Brain microvascular endothelial cell (primary cell): ENCODE measurements at regions not wholly inside any gene's neighbourhood (a gene's known extent, or its start where the extent isn't known, plus 50 kb on each side); places are given as distances from the start of the nearest gene placed in this dataset.

Experiments used
- DNase-seq: peaks from one replicate; pipeline ENCODE4 v3.0.0-alpha.2; 2020
- H3K27ac ChIP-seq: fragments of 250-450 bp; sonication (Bioruptor Pico); 2 replicates; pipeline ENCODE4 v1.5.1; 2020; ENCODE audit warnings: mild to moderate bottlenecking, moderate library complexity
- H3K27me3 ChIP-seq: fragments of 250-450 bp; sonication (Bioruptor Pico); replicated peaks from 2 replicates; pipeline ENCODE4 v1.5.1; 2020; ENCODE audit warnings: mild to moderate bottlenecking
- H3K36me3 ChIP-seq: fragments of 250-450 bp; sonication (Bioruptor Pico); replicated peaks from 2 replicates; pipeline ENCODE4 v1.5.1; 2020; ENCODE audit warnings: mild to moderate bottlenecking
- H3K4me3 ChIP-seq: 2 replicates; pipeline ENCODE4 v1.5.1; 2011; ENCODE audit warnings: low read depth, mild to moderate bottlenecking, control low read depth, low read length, moderate library complexity
- in situ Hi-C: cut with HindIII; loops from 2 replicates; pipeline ENCODE4 v1.10.0; 2017; ENCODE audit warnings: low sequenced_read_pairs, low pct_ligation_motif_present
- TF ChIP-seq, protein P1 (sequence below): IDR thresholded peaks from 2 replicates; pipeline ENCODE4 v1.5.1; 2011; ENCODE audit warnings: low read depth, mild to moderate bottlenecking, moderate library complexity, low read length, control low read depth, inconsistent platforms; ENCODE audit errors: missing control alignments

DNA sequence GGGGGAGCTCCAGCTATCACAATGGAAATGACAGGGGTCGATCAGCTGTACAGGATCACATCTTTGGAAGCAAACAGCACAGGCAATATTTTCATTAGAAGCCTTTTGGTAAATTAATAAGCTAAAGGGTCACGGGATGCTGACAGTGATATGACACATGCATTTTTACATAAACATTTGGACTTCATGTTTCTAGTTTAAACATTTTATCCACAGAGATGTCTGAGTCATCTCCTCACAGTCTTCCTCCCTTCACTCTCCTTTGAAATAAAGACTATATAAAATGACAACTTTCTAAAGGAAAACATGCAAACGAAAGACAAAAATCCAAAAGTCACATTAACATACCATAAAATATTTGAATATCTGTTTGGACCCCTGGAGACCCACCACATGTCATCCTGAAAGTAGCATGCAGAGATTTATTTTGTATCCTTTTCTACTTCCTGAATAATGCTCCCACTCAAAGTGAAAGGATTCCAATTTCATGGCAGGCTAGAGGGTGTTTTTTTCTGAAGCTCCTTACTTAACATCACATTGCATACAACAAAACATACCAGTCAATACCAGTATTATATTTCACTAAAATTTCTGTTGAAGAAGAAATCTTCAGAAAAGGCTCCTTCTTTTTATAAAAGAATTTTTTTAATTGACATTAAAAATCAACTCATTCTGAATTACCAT, 200.1 kb upstream of the PPARGC1A start:
- TF ChIP-seq, protein P1, sequence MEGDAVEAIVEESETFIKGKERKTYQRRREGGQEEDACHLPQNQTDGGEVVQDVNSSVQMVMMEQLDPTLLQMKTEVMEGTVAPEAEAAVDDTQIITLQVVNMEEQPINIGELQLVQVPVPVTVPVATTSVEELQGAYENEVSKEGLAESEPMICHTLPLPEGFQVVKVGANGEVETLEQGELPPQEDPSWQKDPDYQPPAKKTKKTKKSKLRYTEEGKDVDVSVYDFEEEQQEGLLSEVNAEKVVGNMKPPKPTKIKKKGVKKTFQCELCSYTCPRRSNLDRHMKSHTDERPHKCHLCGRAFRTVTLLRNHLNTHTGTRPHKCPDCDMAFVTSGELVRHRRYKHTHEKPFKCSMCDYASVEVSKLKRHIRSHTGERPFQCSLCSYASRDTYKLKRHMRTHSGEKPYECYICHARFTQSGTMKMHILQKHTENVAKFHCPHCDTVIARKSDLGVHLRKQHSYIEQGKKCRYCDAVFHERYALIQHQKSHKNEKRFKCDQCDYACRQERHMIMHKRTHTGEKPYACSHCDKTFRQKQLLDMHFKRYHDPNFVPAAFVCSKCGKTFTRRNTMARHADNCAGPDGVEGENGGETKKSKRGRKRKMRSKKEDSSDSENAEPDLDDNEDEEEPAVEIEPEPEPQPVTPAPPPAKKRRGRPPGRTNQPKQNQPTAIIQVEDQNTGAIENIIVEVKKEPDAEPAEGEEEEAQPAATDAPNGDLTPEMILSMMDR: peak; percentile 41
- Histone ChIP-seq H3K27ac (peak overlapping the region; percentile 12), H3K27me3 (no peaks in the 10 kb centered on the region), H3K4me3 (peak overlapping the region; percentile 10), H3K36me3 (no peaks in the 10 kb centered on the region)
- peak; percentile 25 for DNase-seq
- in situ Hi-C loops: no loop called here

- TF ChIP-seq, protein P1: no peak
- Histone ChIP-seq H3K27me3 (no peaks in the 10 kb centered on the region), H3K27ac (no peak overlapping the region), H3K4me3 (no peak overlapping the region), H3K36me3 (no peaks in the 10 kb centered on the region)
- in situ Hi-C loops: no loop called here
- DNase-seq: no peak
Measured at GRCh38 chr4:24080871-24081270, 191.0 kb upstream of the PPARGC1A start.

DNA sequence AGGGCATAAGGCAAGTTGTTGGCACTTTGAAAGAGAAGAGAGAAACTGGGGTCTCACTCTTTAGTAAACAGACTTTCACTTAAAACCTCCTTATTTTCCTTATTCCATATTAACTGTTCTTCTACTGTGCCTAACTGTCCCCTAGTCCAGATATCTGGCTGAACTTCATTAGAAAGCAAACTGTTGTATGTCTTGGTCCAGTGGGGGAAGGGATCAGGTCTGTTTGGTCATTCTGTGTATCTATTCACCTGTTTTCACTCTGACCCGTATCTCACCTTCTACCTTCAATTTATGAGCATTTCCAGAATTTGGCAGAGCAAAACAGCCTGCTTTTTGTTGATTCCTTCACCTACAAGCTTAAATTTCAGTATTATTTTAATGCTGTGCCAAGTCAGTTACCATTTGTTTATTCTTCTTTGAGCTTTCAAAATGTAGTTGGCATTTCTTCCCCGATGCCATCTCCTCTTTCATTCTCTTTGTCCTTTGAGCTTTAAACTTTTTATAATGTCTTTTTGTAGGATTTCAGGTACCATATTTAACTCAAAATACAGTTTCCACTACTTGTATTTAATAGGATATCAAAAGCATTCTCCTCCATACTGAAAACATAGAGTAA, 188.6 kb upstream of the PPARGC1A start:
- no peak for DNase-seq
- TF ChIP-seq, protein P1: no peak
- H3K27ac ChIP-seq: no peak overlapping the region
- no peaks in the 10 kb centered on the region for H3K27me3 ChIP-seq
- no peaks in the 10 kb centered on the region for H3K36me3 ChIP-seq
- in situ Hi-C loops: no loop called here
- no peak overlapping the region for H3K4me3 ChIP-seq

- Histone ChIP-seq H3K36me3 (no peaks in the 10 kb centered on the region), H3K4me3 (no peak overlapping the region)
- DNase-seq: no peak
Measured at GRCh38 chr4:24076811-24077210, 187.0 kb upstream of the PPARGC1A start.

DNA sequence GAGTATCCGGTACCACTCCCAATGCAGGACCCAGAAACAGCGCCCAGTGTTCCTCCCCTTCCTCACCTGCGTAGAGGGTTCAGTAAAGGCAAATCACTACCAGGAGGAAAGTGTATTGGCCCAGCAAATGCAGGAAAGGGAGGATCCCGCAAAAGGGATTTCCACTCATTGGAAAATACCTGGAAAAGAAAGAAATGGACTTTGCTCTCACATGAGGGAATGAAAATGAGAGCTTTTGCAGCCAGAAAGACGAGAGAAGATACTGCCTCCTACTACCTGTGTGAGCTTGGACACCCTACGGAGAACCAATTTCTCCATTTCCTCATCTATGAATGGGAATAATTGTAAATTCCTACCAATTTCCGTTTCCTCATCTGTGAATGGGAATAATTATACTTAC, 184.1 kb upstream of the PPARGC1A start:
- no peaks in the 10 kb centered on the region for H3K36me3 ChIP-seq
- TF ChIP-seq, protein P1: no peak
- no peak overlapping the region for H3K27ac ChIP-seq
- DNase-seq: no peak
- no peak overlapping the region for H3K4me3 ChIP-seq
- in situ Hi-C loops: no loop called here
- no peaks in the 10 kb centered on the region for H3K27me3 ChIP-seq

More at GRCh38 chr4:24076811-24077210, 187.0 kb upstream of the PPARGC1A start:
- in situ Hi-C loops: no loop called here
- Histone ChIP-seq H3K27ac (no peak overlapping the region), H3K27me3 (no peaks in the 10 kb centered on the region)
- TF ChIP-seq, protein P1: no peak
